GM12873 (cell line): ENCODE measurements at regions not wholly inside any gene's neighbourhood (a gene's known extent, or its start where the extent isn't known, plus 50 kb on each side); places are given as distances from the start of the nearest gene placed in this dataset.

ENCODE experiments used
- CTCF ChIP-seq: IDR thresholded peaks from 2 replicates; pipeline ENCODE4 v1.5.1; 2012; ENCODE audit warnings: low read depth, mild to moderate bottlenecking, moderate library complexity, low read length, control low read depth; ENCODE audit not compliant: insufficient read depth; ENCODE audit errors: missing control alignments

- no peak for TF ChIP-seq CTCF
Observed at GRCh38 chr6:811191-811590, 118.3 kb upstream of the EXOC2 start.

GRCh38 chr6:804771-805170 lies 111.8 kb upstream of the EXOC2 start:
- TF ChIP-seq CTCF: no peak

- no peak for TF ChIP-seq CTCF
Observed at GRCh38 chr6:804317-804716, 111.4 kb upstream of the EXOC2 start.

- TF ChIP-seq CTCF: no peak
Observed at GRCh38 chr6:803191-803977, 110.4 kb upstream of the EXOC2 start.

- no peak for TF ChIP-seq CTCF
Observed at GRCh38 chr6:802701-803100, 109.8 kb upstream of the EXOC2 start.

- no peak for TF ChIP-seq CTCF
Observed at GRCh38 chr6:799769-800168, 106.8 kb upstream of the EXOC2 start.

- TF ChIP-seq CTCF: peak; percentile 72
Observed at GRCh38 chr6:797479-798077, 104.6 kb upstream of the EXOC2 start.
